AML-193 (cell line): ENCODE measurements at regions not wholly inside any gene's neighbourhood (a gene's known extent, or its start where the extent isn't known, plus 50 kb on each side); places are given as distances from the start of the nearest gene placed in this dataset.

Source experiments
- DNase-seq, 2 experiments: peaks; one replicate each; lab custom pipeline; 2025; lab: John Stamatoyannopoulos, UW

DNA sequence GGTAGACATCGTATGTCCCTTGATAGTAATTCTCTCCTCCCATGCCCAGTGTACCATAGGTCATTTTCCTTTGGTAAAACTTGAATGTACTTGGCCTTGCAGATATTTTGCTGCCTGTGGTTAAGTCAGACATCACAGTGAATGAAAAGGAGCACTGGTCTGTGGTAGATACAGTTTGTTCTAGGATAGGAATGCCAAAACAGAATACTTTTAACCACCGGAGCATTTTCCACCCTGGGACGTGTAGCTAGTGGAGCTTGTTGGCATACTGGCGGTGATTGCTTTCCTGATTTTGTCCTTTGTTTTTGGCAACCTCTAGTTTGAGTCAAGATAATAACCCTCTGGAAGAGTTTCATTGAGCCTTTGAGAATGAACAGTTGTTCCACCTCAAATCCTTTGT lies 92.0 kb upstream of the BMPER start:
- DNase-seq, result no peak

DNA sequence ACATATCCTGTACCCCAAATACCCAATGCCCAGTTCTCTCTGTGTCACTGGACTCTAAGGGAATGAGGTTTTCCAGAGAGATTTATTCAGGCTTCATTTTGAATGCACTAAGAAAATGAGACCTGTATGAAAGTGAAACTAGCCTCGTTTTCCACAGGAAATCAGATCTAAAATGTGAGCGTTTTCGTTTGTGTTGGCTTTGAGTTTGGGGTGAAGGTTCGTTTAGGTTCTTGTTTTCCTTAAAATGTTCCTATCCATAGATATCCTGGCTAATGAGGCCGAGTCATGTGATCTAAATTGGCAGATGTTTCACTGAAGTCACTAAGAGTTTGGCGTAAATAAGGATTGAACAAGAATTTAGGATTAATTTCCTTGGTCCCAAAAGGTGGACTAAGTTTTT lies 90.9 kb upstream of the BMPER start:
- DNase-seq, result no peak

DNA sequence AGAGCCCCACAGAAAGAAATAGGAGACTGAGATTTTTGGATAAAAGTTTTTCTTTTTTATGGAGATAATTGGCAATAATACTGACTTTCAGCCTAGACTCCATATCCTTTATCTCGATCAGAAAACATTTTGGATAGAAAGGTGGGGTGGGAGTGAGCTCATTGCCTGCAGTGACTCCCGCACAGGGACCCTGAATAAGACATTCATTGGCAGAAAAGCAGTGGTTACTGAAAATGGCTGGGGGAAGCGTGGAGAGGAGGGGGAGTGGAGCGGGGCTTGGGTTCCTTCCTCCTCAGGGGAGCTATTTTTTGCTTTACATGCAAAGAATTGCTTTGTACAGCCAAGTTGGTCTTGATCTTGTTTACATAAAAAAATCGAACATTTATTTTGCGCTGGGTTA lies 90.4 kb upstream of the BMPER start:
- DNase-seq, result no peak

DNA sequence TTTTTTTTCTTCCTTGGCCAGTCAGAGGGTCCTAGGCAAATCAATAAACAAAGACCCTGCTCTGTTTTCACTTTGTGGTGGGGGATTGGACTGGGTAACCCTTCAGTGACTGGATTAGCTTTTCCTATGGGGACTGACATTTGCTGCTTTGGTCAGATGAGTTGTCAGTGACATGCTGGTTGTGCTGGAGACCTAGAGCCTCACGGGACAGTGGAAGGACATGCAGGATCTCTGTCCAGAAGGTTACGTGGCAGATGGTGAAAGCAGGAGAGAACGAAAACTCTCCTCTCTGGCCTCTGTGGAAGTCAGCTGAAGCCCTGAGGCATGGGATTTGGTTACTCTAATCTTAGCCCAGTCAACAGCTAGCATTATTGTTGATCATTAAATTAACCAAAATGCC lies 90.0 kb upstream of the BMPER start:
- DNase-seq, result no peak

DNA sequence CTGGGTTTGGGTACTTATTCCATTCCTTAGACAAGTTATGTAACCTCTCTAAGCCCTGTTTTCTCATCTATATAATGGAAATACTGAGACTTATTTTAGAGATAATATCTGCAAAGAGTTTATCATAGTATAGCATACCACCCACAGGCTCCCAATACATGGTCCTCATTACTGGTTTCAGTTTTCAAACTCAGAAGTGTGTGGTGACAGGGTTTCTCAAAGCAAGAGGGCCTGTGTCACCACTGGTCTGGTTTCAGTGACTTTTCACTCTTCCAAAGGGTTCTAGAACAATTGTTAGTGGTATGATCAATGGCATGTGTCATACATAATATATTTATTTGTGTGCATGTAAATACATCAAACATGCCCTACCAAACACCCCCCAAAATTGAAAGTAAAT lies 89.2 kb upstream of the BMPER start:
- no peak for DNase-seq

DNA sequence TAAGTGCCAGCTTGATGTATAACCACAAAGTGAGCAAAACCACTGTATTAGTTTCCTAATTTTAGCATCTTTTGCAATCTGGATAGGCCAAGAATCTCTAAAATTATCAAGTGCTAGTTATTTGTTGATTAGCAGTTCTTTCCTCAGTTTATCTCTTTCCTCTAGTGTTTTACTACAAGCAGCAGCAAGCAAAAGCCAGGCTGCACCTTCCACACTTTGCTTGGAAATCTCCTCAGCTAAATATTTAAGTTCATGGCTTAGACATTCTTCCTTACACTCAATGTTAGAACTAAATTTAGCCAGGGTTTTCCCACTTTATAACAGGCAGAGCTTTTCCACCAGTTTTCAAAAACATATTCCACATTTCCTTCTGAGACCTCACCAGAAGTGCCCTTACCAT lies 85.7 kb upstream of the BMPER start:
- no peak for DNase-seq

DNA sequence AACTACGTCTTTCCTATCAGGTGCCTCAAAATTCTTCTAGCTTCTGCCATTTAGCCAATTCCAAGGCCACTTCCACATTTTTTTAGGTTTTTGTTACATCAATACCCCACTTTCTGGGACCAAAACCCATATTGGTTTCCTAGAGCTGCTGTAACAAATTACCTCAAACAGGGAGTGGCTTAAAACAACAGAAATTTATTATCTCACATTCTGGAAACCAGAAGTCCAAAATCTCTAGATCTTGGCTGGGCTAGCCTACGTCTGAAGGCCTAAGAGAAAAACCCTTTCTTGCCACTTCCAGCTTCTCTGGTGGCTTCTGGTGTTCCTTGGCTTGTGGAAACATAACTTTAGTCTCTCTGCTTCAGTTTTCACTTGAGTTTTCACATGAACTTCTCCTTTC lies 85.1 kb upstream of the BMPER start:
- DNase-seq, result no peak

DNA sequence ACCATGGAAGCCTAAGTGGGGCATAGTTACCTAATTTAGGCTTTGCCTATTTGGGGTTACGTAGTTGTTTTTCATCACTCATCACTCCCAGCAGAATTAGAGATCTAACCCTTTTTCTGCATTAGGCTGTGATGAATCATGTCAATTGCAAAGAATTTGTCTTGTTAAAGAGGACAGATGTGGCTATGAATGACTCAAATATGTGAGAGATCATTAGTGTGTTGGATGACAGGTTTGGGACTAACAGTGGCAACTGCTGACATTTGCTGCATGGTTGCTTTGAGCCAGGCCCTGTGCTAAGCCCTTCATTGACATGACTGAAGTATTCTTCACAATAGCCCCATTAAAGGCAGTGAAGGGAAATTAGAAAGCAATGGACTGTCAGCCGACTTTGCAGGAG lies 83.4 kb upstream of the BMPER start:
- DNase-seq, result no peak

DNA sequence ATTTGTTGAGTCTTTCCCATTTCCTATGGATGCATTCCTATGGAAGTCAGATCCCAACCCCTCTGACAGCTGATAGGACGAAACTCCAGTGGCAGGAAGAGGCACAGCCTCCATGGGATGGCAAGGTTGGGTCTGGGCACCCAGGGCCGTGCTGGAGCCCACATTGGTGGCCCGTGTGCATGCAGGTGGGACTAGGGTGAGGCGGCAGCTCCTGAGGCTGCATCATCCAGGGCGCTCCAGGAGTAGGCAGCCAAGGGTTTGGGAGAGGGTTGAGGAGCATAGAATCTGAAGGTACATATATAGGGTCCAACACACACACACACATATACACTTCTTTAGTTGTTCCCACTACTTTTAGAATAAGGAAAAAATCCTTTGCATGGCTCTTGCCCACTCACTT lies 81.4 kb upstream of the BMPER start:
- no peak for DNase-seq

DNA sequence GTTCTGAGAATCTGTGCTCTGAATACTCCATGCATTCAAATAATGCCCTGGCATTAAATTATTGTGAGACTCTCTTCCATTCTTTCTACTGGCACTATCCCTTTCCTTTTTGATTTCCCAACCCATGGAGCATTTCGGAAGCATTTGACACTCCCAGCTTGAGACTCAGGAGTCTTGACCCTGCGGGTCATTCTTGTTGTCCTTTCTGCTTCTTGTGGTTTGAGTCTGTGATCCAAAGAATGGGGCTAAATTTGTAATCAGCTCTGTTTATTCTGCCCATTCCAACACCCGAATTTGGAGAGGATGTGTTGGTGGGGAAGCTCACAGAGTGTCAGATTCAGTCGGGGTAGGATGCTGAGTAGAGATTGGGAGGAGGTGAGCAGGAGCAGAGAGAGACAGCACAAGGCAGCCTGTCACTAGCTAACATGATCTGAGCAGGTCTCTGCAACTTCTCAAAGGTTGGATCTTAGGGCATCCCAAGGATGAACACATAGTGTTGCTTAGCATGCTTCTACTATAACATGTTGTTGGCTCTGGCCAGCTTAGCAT lies 80.4 kb upstream of the BMPER start:
- DNase-seq, result no peak

DNA sequence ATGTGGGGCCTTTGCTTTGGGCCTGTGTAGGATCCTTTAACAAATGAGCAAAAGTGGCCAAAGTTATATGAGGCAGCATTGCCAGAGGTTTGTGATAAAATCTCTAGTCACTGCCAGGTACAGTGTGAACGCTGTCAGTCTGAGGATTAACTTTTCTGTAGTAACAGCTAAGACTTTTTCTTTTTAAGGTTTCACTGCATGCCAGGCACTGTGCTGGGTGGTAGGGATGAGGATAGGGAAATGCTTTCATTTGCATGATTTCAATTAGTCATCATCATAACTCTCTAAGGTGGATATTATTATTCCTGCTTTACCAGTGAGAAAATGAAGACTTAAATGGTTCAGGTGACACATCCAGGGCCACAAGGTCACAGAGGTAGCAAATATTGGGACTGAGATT lies 79.7 kb upstream of the BMPER start:
- DNase-seq, result no peak

DNA sequence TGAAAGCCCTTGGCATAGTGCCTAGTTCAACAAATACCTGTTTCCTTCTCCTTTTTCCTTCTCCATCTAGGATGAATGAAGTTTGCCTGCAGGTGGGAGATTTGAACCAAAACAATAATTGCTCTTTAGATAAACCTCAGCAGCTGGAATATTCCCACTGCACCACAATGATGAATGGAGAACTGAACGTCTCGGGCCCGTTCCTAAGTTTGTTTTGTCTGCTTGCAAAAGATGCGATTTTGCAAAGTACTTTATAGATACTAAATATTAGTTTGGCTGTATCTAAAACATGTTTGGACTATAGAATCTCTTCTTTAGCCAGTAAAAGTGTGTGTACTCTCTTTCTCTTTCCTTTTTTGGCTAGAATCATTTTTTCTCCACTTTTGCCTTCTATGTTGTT lies 75.8 kb upstream of the BMPER start:
- DNase-seq, result no peak

DNA sequence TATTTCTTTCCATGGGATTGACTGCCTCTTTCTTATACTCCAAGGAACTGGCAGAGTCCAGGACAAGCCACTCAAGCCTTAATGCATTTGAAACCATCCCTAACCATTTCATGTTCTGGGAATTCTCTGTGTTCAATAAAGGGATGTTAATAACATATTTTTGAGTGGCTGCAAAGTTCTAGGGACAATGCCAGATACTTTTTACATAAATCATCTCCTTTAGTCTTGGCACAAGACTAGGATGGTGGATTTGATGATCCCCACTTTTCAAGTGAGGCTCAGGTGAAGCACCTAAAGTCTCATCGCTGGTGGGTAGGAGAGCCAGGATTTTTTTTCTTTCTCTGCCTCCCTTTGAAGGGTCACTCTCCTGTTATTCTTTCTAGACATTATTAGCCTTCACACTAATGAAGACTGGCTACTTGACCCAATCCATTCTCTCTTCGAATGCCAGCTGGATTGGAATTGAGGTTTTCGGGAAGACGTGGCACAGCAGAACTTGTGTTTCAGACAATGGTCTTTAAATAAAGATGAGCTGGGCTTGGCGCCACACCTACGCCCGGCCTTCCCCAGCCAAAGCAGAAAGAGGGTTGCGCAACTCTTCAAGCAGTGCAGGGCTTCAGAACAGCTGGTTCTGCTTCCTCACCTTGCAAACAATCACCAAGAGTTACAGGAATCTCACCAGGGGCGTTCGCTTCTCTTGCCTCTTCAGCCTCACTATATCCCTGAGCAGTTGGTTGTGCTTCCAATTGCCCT lies 73.8 kb upstream of the BMPER start:
- no peak for DNase-seq

DNA sequence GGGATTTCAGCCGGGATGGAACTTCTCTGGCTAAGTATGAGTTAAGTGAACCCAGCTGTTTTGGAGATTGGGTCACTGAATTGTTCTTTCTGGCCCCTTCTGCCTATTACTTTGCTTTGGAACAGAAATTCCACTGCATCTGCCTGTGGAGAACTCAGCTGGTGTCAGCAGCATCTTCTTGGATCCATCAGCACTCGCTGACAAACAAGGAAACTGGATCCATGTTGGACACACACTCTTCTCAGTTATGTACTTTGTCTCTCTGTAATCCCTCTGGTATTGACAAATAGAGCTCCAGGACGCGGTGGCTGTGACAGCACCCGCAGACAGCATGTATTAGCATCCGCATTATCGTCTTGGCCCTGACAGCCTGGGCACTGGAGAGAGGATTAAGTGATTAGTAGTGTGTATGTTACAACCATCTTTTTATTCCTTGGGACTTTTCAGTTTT lies 73.0 kb upstream of the BMPER start:
- DNase-seq, result no peak

DNA sequence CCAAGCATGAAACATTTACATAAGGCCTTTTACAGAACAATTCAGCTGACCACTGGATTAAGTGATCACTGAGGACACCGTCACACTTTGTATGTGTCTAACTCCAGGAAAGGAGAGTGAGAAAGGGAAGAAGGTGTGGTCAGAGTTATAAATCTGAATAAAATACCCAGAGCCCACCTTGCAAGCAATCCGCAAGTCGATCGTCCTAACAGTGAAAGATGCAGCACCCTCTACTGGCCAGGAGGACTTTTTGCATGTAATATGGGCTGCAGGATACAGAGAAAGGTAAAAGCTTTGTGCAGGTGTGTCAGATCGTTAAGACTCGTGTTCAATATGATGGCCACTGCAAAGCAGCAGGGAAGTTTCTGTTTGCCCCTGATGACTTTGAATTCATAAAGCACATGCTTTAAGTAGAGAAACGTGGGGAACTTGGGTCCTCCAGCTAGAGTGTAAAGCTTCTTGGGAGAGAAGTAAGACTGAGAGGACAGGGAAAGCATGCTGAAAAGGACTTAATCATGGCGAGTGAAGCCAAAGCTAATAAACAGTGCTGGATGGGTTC lies 68.5 kb upstream of the BMPER start:
- DNase-seq, result no peak

DNA sequence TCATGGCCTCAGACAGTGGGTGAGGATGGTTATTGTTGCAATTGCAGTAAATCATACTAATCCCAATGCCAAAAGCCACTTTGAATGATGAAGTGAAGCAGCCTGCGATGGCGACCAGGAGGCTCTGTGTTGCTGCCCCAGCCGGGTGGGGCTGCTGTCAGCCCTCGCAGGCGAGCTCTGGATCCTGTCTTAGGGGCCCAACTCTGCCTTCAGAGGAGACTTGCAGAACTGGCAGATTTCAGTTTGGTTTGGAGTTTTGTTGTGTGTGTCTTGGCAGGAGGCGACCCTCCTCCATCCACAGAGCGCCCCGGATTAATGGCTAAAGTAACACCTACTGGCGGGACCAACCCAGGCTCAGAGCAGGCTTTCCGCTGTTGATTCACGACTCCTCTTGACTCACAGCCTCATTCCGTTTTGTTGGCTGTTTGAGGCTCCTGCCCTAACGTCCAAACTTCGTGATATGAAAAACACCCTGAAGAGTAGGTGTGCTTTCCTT lies 67.9 kb upstream of the BMPER start:
- no peak for DNase-seq

DNA sequence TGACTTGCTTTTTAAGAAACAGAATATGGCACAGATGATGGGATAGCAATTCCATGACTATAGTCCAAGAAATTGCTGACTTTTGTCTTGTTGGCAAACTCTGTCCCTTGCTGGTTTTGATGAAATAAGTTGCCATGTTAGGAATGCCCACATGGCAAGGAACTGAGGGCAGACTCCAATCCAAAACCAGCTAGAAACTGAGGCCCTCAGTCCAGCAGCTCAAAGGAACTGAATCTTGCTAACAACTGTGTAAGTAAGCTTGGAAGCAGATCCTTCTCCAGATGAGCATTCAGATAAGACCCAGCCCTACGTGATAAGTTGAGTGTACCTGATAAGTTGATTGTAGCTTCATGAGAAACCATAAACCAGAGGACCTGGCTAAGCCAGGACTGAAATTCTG lies 64.3 kb upstream of the BMPER start:
- DNase-seq, result no peak

DNA sequence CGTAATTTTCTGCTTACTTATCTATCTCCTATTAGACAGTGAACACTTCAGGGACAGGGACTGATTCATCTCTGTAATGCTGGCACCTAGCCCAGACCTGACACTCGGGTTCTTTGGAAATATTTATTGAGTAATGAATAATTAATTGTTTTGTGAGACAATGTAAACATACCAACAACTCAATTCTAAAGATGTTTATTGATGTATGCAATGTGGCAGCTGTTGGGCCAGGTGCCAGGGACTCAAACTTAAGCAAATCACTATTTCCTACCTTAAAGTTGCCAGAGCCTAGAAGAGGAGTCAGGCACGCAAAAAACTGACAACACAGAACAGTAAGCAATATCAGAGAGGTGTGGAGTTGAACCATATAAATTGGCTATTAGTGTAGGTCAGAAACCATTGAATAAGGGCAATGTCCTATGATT lies 63.6 kb upstream of the BMPER start:
- DNase-seq, result no peak

DNA sequence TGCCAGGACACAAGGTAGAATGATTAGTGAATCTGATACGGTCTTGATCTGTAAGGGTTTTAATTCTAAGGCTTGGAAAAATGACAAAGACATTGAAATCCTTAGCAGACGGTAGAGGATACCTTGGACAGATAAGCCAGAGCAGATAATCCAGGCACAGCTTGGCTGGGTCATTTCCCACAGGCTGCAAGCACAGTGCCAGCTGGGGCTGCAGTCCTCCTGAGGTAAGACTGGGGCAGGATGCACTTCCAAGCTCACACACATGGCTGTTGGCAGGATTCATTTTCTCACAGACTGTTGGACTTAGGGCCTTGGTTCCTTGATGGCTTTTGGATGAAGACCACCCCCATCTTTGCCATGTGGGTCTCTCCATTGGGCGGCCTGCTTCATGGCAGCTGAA lies 63.2 kb upstream of the BMPER start:
- DNase-seq, result no peak

DNA sequence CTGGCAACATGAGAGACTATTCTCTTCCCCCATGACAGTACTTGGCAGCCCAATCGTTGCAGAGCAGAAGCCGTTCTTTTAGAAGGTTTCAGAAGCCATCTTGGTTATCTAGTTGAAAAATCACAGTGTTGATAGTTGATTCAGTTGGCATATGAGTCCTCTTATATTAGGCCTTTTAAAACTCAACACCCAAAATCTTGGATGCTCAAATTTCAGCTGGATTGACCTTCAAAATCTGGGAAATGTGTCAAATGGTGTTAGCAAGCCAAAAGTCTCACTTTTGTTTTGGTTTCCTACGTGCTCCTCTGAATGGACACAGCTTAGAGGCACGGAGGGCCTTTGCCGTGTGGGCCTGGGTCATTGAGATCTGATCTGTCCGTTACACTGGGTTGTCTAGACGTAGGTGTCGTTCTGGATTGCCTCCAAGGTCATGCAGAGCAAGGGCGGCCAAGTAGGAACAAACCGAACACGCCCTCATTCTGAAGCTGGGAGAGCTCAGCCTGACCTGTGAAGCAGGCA lies 59.3 kb upstream of the BMPER start:
- DNase-seq, result no peak

DNA sequence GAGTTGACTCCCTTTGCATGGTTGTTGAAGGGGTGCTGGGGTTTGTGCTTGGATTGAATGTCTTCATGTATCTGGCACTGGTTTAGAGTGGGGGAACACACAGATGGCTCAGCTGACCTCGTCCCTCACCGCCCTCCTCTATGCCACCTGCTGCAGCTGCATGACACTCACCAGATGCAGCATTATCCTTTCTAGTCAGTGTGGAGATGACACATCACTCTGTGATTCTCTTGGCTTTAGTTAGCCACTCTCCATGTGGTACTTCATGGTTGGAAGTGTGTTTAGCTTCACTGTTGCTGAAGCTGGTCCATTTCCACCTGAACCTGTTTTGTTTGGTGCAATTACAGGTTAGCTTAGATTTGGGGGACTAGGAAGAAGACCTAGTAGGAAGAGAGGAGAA lies 56.3 kb upstream of the BMPER start:
- DNase-seq, result no peak

DNA sequence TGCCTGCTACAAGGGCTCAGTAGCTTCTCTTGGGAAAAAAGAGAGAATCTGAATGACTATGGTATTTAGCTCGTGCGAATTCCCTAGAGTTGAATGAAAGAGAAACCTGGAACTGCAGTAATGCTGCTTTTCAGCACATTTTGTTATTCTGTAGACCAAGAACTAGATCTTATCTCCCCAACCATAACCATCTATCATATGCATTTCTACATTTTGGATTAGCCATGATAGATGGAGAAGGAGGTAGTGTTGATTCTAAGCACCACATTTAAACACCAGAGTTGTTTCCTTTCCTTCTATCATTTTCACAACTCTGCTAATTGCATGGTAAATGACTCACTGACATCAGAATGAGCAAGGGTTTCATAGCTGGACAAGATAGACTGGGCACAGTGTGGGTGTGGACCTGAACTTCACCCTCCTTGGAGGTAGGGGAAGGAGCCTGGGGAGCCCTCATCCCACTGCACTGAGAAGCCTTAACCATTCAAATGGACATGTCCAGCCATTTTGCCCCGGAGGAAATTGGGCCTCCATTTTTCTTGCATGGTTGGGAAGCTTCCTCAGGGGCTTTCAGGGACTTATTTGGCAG lies 55.3 kb upstream of the BMPER start:
- DNase-seq, result no peak

DNA sequence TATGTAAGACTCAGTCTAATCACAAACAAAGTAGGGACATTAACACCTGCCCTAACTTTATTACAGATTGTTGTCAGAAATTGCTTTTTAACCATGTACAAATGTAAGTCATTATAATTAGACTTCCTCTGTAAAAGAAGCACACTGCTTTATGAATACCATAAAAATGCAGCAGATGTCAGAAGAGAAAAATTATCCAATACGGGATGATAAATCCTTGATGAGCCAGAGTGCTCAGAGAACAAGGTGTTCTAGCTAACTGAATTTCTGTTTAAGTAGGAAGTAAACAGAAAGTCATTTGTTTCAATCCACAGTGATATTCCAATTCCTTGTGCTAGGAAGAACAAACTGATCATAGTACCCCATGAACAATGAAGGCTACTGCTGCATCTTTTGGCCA lies 54.6 kb upstream of the BMPER start:
- DNase-seq, result no peak
